Erythroblast (primary cell): ENCODE measurements at regions not wholly inside any gene's neighbourhood (a gene's known extent, or its start where the extent isn't known, plus 50 kb on each side); places are given as distances from the start of the nearest gene placed in this dataset.

Experiments used
- GATA1 ChIP-seq: IDR thresholded peaks from 2 replicates; pipeline ENCODE4 v1.6.1; 2011; ENCODE audit warnings: low read depth, mild to moderate bottlenecking, control low read depth, low read length, moderate library complexity
- POLR2A ChIP-seq: IDR thresholded peaks from 2 replicates; pipeline ENCODE4 v1.6.1; 2011; ENCODE audit warnings: mild to moderate bottlenecking, low read length

GRCh38 chr2:66264354-66264753 lies 170.6 kb upstream of the MEIS1 start:
- TF ChIP-seq POLR2A = no peak
- no peak for TF ChIP-seq GATA1
